IMR-90 (cell line): ENCODE measurements at regions not wholly inside any gene's neighbourhood (a gene's known extent, or its start where the extent isn't known, plus 50 kb on each side); places are given as distances from the start of the nearest gene placed in this dataset.

Experiments
- ATAC-seq: fragments of 200-7000 bp; cut with Tn5 transposase; 2 replicates; pipeline ENCODE4 v1.9.1; 2020; ENCODE audit warnings: low read depth, mild to moderate bottlenecking, moderate library complexity
- BruUV-seq: library from RNA; stranded (reverse); fragments of 400-500 nt; replicated peaks from 2 replicates; lab custom pipeline; 2021; lab: Mats Ljungman, UMichigan
- CTCF ChIA-PET: fragments of 300-600 bp; formaldehyde crosslinking; extraction: SDS; loops from one replicate; lab custom pipeline; 2021; ENCODE audit warnings: antibody characterized with exemption; lab: Yijun Ruan, JAX
- POLR2A ChIA-PET: fragments of 300-600 bp; sonication (Branson Sonifier 250); formaldehyde crosslinking; loops from one replicate; lab custom pipeline; 2022; ENCODE audit warnings: antibody characterized with exemption; ENCODE audit not compliant: unreplicated experiment; lab: Charles Lee
- DNase-seq: peaks from one replicate; pipeline ENCODE4 v3.0.0; 2013
- H2AFZ ChIP-seq: replicated peaks from 2 replicates; pipeline ENCODE3; 2013; ENCODE audit warnings: low read length, mild to moderate bottlenecking; ENCODE audit not compliant: poor library complexity
- H2AK5ac ChIP-seq: 2 replicates; pipeline ENCODE4 v1.6.1; 2013; ENCODE audit warnings: low read depth, low read length, inconsistent platforms
- H2AK9ac ChIP-seq: replicated peaks from 2 replicates; pipeline ENCODE3; 2013; ENCODE audit warnings: mild to moderate bottlenecking, low read depth, low read length, moderate library complexity; ENCODE audit not compliant: poor library complexity
- H2BK120ac ChIP-seq: 2 replicates; pipeline ENCODE4 v1.6.1; 2013; ENCODE audit warnings: low read depth, low read length, inconsistent platforms
- H2BK15ac ChIP-seq: 3 replicates; pipeline ENCODE4 v1.6.1; 2013; ENCODE audit warnings: low read depth, low read length, inconsistent platforms
- H2BK20ac ChIP-seq: 2 replicates; pipeline ENCODE4 v1.6.1; 2013; ENCODE audit warnings: low read depth, mild to moderate bottlenecking, inconsistent platforms, low read length, moderate library complexity
- H2BK5ac ChIP-seq: 2 replicates; pipeline ENCODE4 v1.6.1; 2013; ENCODE audit warnings: mild to moderate bottlenecking, low read depth, low read length, inconsistent platforms; ENCODE audit not compliant: poor library complexity, severe bottlenecking
- H3K14ac ChIP-seq: replicated peaks from 2 replicates; pipeline ENCODE4 v1.6.1; 2013; ENCODE audit warnings: low read depth, low read length, inconsistent platforms
- H3K18ac ChIP-seq: 2 replicates; pipeline ENCODE4 v1.6.1; 2013; ENCODE audit warnings: low read depth, low read length, control low read depth
- H3K23ac ChIP-seq: 2 replicates; pipeline ENCODE4 v1.6.1; 2013; ENCODE audit warnings: low read depth, low read length, inconsistent platforms
- H3K27ac ChIP-seq: 2 replicates; pipeline ENCODE4 v1.5.1; 2013; ENCODE audit warnings: mild to moderate bottlenecking, control low read depth, low read length; ENCODE audit not compliant: insufficient read depth
- H3K27me3 ChIP-seq: 2 replicates; pipeline ENCODE4 v1.6.1; 2013; ENCODE audit warnings: low read length; ENCODE audit not compliant: control insufficient read depth, insufficient read depth
- H3K36me3 ChIP-seq: 2 replicates; pipeline ENCODE4 v1.6.1; 2013; ENCODE audit warnings: low read length, mixed read lengths; ENCODE audit not compliant: control insufficient read depth, insufficient read depth
- H3K4ac ChIP-seq: 2 replicates; pipeline ENCODE4 v1.6.1; 2013; ENCODE audit warnings: low read depth, low read length, inconsistent platforms
- H3K4me1 ChIP-seq: 2 replicates; pipeline ENCODE4 v1.6.1; 2013; ENCODE audit warnings: low read length, mixed read lengths; ENCODE audit not compliant: control insufficient read depth, insufficient read depth
- H3K4me2 ChIP-seq: 2 replicates; pipeline ENCODE4 v1.6.1; 2013; ENCODE audit warnings: low read depth, mild to moderate bottlenecking, control low read depth, low read length, moderate library complexity
- H3K4me3 ChIP-seq: 2 replicates; pipeline ENCODE4 v1.5.1; 2013; ENCODE audit warnings: low read depth, mild to moderate bottlenecking, control low read depth, low read length, moderate library complexity; ENCODE audit not compliant: insufficient read depth
- H3K56ac ChIP-seq: 2 replicates; pipeline ENCODE4 v1.6.1; 2013; ENCODE audit warnings: low read length, inconsistent platforms; ENCODE audit not compliant: insufficient read depth; ENCODE audit errors: extremely low read depth
- H3K79me1 ChIP-seq, 2 experiments: 2 replicates each; pipeline ENCODE4 v1.6.1; 2013; ENCODE audit warnings: low read length in 2 of 2, inconsistent platforms in 1 of 2, low read depth in 1 of 2
- H3K9ac ChIP-seq: 2 replicates; pipeline ENCODE4 v1.6.1; 2013; ENCODE audit warnings: low read depth, low read length, control low read depth
- H3K9me1 ChIP-seq: 2 replicates; pipeline ENCODE4 v1.6.1; 2013; ENCODE audit warnings: low read length, inconsistent platforms; ENCODE audit not compliant: insufficient read depth
- H3K9me3 ChIP-seq: 2 replicates; pipeline ENCODE4 v1.6.1; 2013; ENCODE audit warnings: low read length; ENCODE audit not compliant: control insufficient read depth, insufficient read depth
- H4K20me1 ChIP-seq: 2 replicates; pipeline ENCODE4 v1.6.1; 2013; ENCODE audit warnings: low read length, inconsistent platforms; ENCODE audit not compliant: insufficient read depth
- H4K5ac ChIP-seq: 2 replicates; pipeline ENCODE4 v1.6.1; 2013; ENCODE audit warnings: mild to moderate bottlenecking, low read depth, low read length, control low read depth
- H4K8ac ChIP-seq, 2 experiments: 2 replicates each; pipeline ENCODE4 v1.6.1; 2013; ENCODE audit warnings: low read depth in 2 of 2, low read length in 2 of 2, control low read depth in 1 of 2, inconsistent platforms in 1 of 2
- H4K91ac ChIP-seq: 2 replicates; pipeline ENCODE4 v1.6.1; 2013; ENCODE audit warnings: low read depth, low read length, inconsistent platforms; ENCODE audit not compliant: insufficient read depth
- BHLHE40 ChIP-seq: fragments of 150-350 bp; IDR thresholded peaks from 2 replicates; pipeline ENCODE4 v1.6.1; 2016; ENCODE audit warnings: mild to moderate bottlenecking, low read depth, low read length
- CEBPB ChIP-seq: IDR thresholded peaks from 2 replicates; pipeline ENCODE4 v1.6.1; 2012; ENCODE audit warnings: low read depth, low read length, improper control_type of control experiment
- CHD1 ChIP-seq: IDR thresholded peaks from 2 replicates; pipeline ENCODE4 v1.6.1; 2012; ENCODE audit warnings: low read depth, low read length, improper control_type of control experiment
- FOS ChIP-seq: fragments of 150-350 bp; IDR thresholded peaks from 2 replicates; pipeline ENCODE4 v1.6.1; 2016; ENCODE audit warnings: low read depth, low read length
- MAFK ChIP-seq: IDR thresholded peaks from 2 replicates; pipeline ENCODE4 v1.6.1; 2012; ENCODE audit warnings: low read depth, low read length, improper control_type of control experiment
- MAZ ChIP-seq: IDR thresholded peaks from 2 replicates; pipeline ENCODE4 v1.6.1; 2012; ENCODE audit warnings: low read depth, mild to moderate bottlenecking, low read length, improper control_type of control experiment, moderate library complexity, borderline replicate concordance
- MXI1 ChIP-seq: IDR thresholded peaks from 2 replicates; pipeline ENCODE4 v1.6.1; 2012; ENCODE audit warnings: low read depth, mild to moderate bottlenecking, low read length, moderate library complexity, borderline replicate concordance
- NFE2L2 ChIP-seq: fragments of 150-350 bp; IDR thresholded peaks from 2 replicates; pipeline ENCODE4 v1.6.1; 2016; ENCODE audit warnings: low read depth, mild to moderate bottlenecking, low read length
- POLR2A ChIP-seq: IDR thresholded peaks from 2 replicates; pipeline ENCODE4 v1.6.1; 2012; ENCODE audit warnings: mild to moderate bottlenecking, low read depth, low read length
- RAD21 ChIP-seq: IDR thresholded peaks from 2 replicates; pipeline ENCODE4 v1.6.1; 2012; ENCODE audit warnings: low read length, improper control_type of control experiment
- RCOR1 ChIP-seq: IDR thresholded peaks from 2 replicates; pipeline ENCODE4 v1.6.1; 2012; ENCODE audit warnings: mild to moderate bottlenecking, low read length, improper control_type of control experiment; ENCODE audit not compliant: insufficient replicate concordance
- RFX5 ChIP-seq: IDR thresholded peaks from 2 replicates; pipeline ENCODE4 v1.8.0; 2012; ENCODE audit warnings: low read depth, mild to moderate bottlenecking, low read length, moderate library complexity
- SMC3 ChIP-seq: fragments of 150-350 bp; IDR thresholded peaks from 2 replicates; pipeline ENCODE4 v1.6.1; 2016; ENCODE audit warnings: low read depth, mild to moderate bottlenecking, antibody characterized with exemption, low read length, moderate library complexity
- WGBS, 2 experiments: methylation state at CpG; one replicate each; pipeline versions ENCODE4 v1.1.5 to v1.1.7; 2013; ENCODE audit warnings: missing lambda C conversion rate in 2 of 2; ENCODE audit not compliant: insufficient read length in 1 of 2; ENCODE audit errors: extremely low coverage in 2 of 2; 5-methylcytosine and 5-hydroxymethylcytosine counted together
- dilution Hi-C: fragments of 300-500 bp; cut with HindIII; formaldehyde crosslinking; loops from one replicate; pipeline ENCODE4 v1.14.3; 2018; ENCODE audit warnings: low sequenced_read_pairs; ENCODE audit not compliant: unreplicated experiment
- in situ Hi-C: fragments of 300-500 bp; cut with MboI; formaldehyde crosslinking; loops from 3 replicates; pipeline ENCODE4 v1.14.3; 2019; ENCODE audit warnings: low sequenced_read_pairs, inconsistent platforms, mixed read lengths
- intact Hi-C: fragments of 100-400 bp; cut with micrococcal nuclease; formaldehyde crosslinking; loops from 2 replicates; pipeline ENCODE4 v1.10.0; 2022
- TF ChIP-seq, protein P1 (sequence below): fragments of 150-350 bp; IDR thresholded peaks from 2 replicates; pipeline ENCODE4 v1.6.1; 2017; ENCODE audit warnings: mild to moderate bottlenecking, antibody characterized with exemption, low read length, low read depth
- TF ChIP-seq, protein P2 (sequence below): conservative IDR thresholded peaks from 2 replicates; pipeline ENCODE4 v1.5.1; 2012; ENCODE audit warnings: mild to moderate bottlenecking, low read depth, low read length, improper control_type of control experiment
- TF ChIP-seq, protein P3 (sequence below): fragments of 150-350 bp; IDR thresholded peaks from 2 replicates; pipeline ENCODE4 v1.6.1; 2016; ENCODE audit warnings: low read depth, mild to moderate bottlenecking, low read length, moderate library complexity, borderline replicate concordance

DNA sequence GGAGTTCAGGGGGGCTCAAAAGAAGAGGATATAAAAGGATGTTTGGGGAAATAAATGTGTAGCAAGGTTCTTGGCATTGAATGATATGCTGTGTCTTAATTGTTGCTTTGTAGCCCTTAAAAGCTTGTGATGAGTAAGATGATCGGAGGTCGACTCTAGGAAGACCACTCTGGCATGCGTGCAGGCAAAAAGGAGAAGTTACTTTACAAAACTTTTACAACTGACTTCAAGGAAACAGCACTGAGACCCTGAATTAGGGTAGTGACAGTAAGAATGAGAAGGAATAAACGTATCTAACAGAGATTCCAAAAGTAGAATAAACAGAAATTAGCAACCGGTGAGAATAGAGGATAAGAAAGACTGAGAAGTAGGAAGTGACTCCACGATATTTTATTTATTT lies 228.7 kb upstream of the TANK start:
- H3K9me3 ChIP-seq, result no peaks in the 10 kb centered on the region
- in situ Hi-C loops (no loop called here), intact Hi-C loops (no loop called here), dilution Hi-C loops (no loop called here)
- WGBS, 2 experiments, result no CpG with 5 or more reads among the region's 6 CpGs
- no peak overlapping the region for H2AFZ ChIP-seq
- peak overlapping the region; percentile 18; the same call in 1 of the 2 replicates for H3K4ac ChIP-seq
- H3K4me2 ChIP-seq, result no peak overlapping the region
- ChIA-PET POLR2A (no interaction called here), CTCF (no interaction called here)
- no peak overlapping the region for H3K9ac ChIP-seq
- no peak for TF ChIP-seq SMC3
- TF ChIP-seq MAFK, result no peak
- no peak for TF ChIP-seq CHD1
- TF ChIP-seq, protein P1, sequence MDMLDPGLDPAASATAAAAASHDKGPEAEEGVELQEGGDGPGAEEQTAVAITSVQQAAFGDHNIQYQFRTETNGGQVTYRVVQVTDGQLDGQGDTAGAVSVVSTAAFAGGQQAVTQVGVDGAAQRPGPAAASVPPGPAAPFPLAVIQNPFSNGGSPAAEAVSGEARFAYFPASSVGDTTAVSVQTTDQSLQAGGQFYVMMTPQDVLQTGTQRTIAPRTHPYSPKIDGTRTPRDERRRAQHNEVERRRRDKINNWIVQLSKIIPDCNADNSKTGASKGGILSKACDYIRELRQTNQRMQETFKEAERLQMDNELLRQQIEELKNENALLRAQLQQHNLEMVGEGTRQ, result no peak
- no peak for TF ChIP-seq CEBPB
- no peak for TF ChIP-seq RCOR1
- TF ChIP-seq, protein P2, sequence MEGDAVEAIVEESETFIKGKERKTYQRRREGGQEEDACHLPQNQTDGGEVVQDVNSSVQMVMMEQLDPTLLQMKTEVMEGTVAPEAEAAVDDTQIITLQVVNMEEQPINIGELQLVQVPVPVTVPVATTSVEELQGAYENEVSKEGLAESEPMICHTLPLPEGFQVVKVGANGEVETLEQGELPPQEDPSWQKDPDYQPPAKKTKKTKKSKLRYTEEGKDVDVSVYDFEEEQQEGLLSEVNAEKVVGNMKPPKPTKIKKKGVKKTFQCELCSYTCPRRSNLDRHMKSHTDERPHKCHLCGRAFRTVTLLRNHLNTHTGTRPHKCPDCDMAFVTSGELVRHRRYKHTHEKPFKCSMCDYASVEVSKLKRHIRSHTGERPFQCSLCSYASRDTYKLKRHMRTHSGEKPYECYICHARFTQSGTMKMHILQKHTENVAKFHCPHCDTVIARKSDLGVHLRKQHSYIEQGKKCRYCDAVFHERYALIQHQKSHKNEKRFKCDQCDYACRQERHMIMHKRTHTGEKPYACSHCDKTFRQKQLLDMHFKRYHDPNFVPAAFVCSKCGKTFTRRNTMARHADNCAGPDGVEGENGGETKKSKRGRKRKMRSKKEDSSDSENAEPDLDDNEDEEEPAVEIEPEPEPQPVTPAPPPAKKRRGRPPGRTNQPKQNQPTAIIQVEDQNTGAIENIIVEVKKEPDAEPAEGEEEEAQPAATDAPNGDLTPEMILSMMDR, result no peak
- TF ChIP-seq MXI1, result no peak
- no peak for TF ChIP-seq RFX5
- no peak for TF ChIP-seq FOS
- TF ChIP-seq, protein P3, sequence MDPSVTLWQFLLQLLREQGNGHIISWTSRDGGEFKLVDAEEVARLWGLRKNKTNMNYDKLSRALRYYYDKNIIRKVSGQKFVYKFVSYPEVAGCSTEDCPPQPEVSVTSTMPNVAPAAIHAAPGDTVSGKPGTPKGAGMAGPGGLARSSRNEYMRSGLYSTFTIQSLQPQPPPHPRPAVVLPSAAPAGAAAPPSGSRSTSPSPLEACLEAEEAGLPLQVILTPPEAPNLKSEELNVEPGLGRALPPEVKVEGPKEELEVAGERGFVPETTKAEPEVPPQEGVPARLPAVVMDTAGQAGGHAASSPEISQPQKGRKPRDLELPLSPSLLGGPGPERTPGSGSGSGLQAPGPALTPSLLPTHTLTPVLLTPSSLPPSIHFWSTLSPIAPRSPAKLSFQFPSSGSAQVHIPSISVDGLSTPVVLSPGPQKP, result no peak
- no peak for TF ChIP-seq RAD21
- TF ChIP-seq MAZ, result no peak
- TF ChIP-seq BHLHE40, result no peak
- TF ChIP-seq POLR2A, result no peak
- TF ChIP-seq NFE2L2, result no peak
- no peak overlapping the region for H4K91ac ChIP-seq
- H3K27ac ChIP-seq, result no peak overlapping the region
- no peak overlapping the region for H3K4me3 ChIP-seq
- no peak overlapping the region for H3K56ac ChIP-seq
- no peak overlapping the region for H3K23ac ChIP-seq
- peak overlapping the region; percentile 42; the same call in 1 of the 2 replicates for H4K5ac ChIP-seq
- H2AK9ac ChIP-seq, result no peak overlapping the region
- H3K36me3 ChIP-seq, result no peaks in the 10 kb centered on the region
- no peak overlapping the region for H2AK5ac ChIP-seq
- H2BK120ac ChIP-seq, result peak overlapping the region; percentile 36; the same call in 1 of the 2 replicates
- H4K8ac ChIP-seq, result no peak overlapping the region
- no peak for ATAC-seq
- H2BK20ac ChIP-seq, result peak overlapping the region; percentile 59; the same call in 1 of the 2 replicates
- no peak overlapping the region for H2BK5ac ChIP-seq
- H3K9me1 ChIP-seq, result peaks cover 7% of the 10 kb centered on the region; the same call in 1 of the 2 replicates
- no peaks in the 10 kb centered on the region for H4K20me1 ChIP-seq
- H3K14ac ChIP-seq, result no peak overlapping the region; the same call in 1 of the 2 replicates
- no peaks in the 10 kb centered on the region for H3K79me1 ChIP-seq
- H2BK15ac ChIP-seq, result peak overlapping the region; percentile 60; the same call in 1 of the 3 replicates
- peak overlapping the region; percentile 52 for H3K18ac ChIP-seq
- DNase-seq, result no peak
- H3K4me1 ChIP-seq, result peaks cover 17% of the 10 kb centered on the region
- BruUV-seq, result no TSS peak
- no peaks in the 10 kb centered on the region for H3K27me3 ChIP-seq
